ENCODE measurements at regions not wholly inside any gene's neighbourhood (a gene's known extent, or its start where the extent isn't known, plus 50 kb on each side); places are given as distances from the start of the nearest gene placed in this dataset.

DNA sequence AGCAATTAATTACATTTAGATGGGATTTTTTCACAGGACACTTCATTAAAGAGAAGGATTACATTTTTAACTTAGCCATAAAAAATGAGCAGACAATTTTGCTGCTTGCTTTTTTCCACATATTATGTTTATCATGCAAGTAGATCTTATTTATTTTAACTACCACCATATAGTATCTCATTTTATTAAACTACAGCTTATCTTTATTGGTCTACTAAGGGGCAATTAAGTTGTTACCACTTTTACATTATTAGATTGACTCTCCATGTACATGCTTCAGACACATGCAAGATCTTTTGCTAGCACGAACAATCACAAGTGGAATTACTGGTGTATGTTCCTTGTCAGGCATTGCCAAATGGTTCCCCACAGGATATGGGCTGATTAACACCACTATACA lies 99.8 kb upstream of the NFIA start:
- Histone ChIP-seq H3K4me3 (ENCODE audit: low read depth in 1 of 2, low read length in 2 of 2) (no peak overlapping the region), H3K27me3 (ENCODE audit: control insufficient read depth in 1 of 2, insufficient read depth in 2 of 2, low read length in 2 of 2) (no peaks in the 10 kb centered on the region), H3K9ac (ENCODE audit: low read length) (no peak overlapping the region), H3K9me3 (ENCODE audit: low read length) (no peaks in the 10 kb centered on the region), H3K36me3 (ENCODE audit: insufficient read depth, low read length) (no peaks in the 10 kb centered on the region), H3K4me1 (ENCODE audit: insufficient read depth, low read length) (peaks cover 13% of the 10 kb centered on the region), H3K27ac (ENCODE audit: low read depth, low read length) (no peak overlapping the region)

DNA sequence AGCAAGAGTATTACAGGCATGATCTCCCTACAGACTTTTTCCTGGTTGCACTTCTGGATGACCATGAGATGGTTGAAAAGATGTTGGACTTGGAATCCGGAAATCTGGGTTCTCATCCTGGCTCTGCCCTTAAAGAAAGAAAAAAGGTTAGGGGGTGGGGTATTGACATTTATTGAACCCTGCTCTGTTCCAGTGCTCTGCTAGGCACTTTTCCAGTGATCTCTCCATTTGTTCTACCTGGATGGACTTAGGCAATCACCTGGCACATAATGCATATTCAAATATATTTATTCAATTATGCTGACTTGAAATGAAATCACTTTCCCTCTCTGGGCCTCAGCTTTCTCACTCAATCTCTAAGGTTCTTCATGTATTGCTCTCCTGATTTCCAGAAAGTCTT lies 101.0 kb upstream of the NFIA start:
- Histone ChIP-seq H3K9me3 (ENCODE audit: low read length) (no peaks in the 10 kb centered on the region), H3K4me1 (ENCODE audit: insufficient read depth, low read length) (peaks cover 13% of the 10 kb centered on the region), H3K36me3 (ENCODE audit: insufficient read depth, low read length) (no peaks in the 10 kb centered on the region), H3K4me3 (ENCODE audit: low read depth in 1 of 2, low read length in 2 of 2) (no peak overlapping the region), H3K9ac (ENCODE audit: low read length) (no peak overlapping the region), H3K27ac (ENCODE audit: low read depth, low read length) (no peak overlapping the region), H3K27me3 (ENCODE audit: control insufficient read depth in 1 of 2, insufficient read depth in 2 of 2, low read length in 2 of 2) (no peaks in the 10 kb centered on the region)

DNA sequence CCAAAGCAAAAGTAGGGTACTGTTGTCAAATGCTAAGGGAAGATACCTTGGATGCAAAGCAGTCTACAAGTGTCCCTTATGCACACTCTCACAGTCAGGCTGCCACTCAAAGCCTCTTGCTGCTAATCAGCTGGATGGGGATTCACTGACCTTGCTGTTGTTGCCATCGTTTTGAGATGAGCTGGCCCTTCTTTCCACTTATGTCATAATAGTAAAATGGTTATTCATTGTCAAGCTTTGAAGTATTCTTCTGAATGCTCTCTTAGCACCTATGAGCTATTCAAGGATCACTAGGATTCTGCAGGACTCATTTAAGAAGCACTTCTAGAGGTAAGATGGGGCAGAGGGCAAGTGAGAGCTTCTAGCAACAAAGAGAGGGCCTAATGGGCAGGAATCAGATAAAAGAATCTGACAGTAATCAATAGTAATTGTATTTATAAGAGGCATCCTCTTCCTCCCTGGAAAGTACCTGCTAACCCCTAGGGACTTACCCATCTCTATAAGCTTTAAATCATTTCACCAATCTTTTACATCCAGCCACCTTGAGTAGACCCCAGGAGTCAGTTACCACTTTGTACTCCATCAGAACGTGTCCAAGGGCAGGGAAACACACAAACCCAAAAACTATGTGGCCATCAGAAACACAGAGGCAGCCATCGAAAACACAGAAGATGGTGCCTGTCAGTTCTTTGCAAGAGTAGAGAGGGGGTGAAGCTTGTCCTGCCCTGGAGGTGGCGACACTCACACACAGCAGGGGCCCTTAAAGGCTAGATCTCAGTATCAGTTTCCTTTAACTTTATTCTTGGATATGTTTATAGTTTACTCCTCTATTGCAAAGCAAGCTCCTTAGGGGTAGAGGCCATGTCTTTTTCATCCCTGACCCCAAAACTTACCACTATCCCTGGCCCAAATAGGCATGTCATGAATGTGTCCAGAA lies 103.7 kb upstream of the NFIA start:
- Histone ChIP-seq H3K9ac (ENCODE audit: low read length) (no peak overlapping the region), H3K36me3 (ENCODE audit: insufficient read depth, low read length) (no peaks in the 10 kb centered on the region), H3K27ac (ENCODE audit: low read depth, low read length) (no peak overlapping the region), H3K27me3 (ENCODE audit: control insufficient read depth in 1 of 2, insufficient read depth in 2 of 2, low read length in 2 of 2) (no peaks in the 10 kb centered on the region), H3K4me3 (ENCODE audit: low read depth in 1 of 2, low read length in 2 of 2) (no peak overlapping the region), H3K9me3 (ENCODE audit: low read length) (no peaks in the 10 kb centered on the region), H3K4me1 (ENCODE audit: insufficient read depth, low read length) (peaks cover 5% of the 10 kb centered on the region)

- Histone ChIP-seq H3K4me1 (ENCODE audit: insufficient read depth, low read length) (peaks cover 11% of the 10 kb centered on the region), H3K27me3 (ENCODE audit: control insufficient read depth in 1 of 2, insufficient read depth in 2 of 2, low read length in 2 of 2) (no peaks in the 10 kb centered on the region), H3K36me3 (ENCODE audit: insufficient read depth, low read length) (no peaks in the 10 kb centered on the region), H3K27ac (ENCODE audit: low read depth, low read length) (no peak overlapping the region), H3K9ac (ENCODE audit: low read length) (no peak overlapping the region), H3K4me3 (ENCODE audit: low read depth in 1 of 2, low read length in 2 of 2) (no peak overlapping the region), H3K9me3 (ENCODE audit: low read length) (no peaks in the 10 kb centered on the region)
Observed at GRCh38 chr1:60977661-60978060, 104.7 kb upstream of the NFIA start.

DNA sequence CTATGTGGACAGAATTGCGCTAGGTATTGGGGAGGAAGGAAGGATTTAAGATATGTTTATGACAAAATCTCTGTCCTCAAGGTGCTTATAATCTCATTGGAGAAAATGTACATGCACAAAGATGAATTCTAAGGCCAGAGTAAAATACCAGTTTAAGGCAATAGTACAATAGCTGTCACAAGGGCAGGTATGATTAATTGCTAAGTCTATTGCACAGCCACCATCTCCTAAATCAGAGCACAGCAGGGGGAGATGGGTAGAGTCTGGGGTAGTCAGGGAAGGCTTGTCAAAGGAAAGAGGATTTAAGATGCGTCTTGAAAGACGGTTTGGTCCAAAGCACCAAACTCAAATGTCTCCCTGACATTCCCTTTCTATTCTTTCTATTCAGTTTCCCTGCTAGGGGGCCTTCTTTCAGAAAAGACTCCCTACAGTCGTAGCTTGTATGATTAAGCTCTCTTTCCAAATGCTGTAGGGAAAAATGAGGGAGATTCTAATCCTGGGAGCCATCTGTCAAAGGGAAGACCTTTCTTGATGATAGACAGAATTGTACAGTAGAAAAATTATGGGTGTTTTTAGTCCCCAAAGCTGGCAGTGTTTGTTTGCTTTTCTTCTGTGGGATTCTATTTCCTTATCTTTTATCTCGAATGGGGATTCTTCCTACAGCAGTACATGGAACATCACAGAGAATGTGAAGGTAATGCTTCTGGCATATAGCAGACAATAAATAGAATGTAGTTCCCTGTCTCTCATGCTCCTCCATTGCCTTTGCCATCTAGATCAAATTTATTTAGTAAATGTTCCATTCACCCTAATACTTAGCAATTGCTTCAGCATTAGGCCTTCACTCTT lies 107.6 kb upstream of the NFIA start:
- Histone ChIP-seq H3K9ac (ENCODE audit: low read length) (no peak overlapping the region), H3K27me3 (ENCODE audit: control insufficient read depth in 1 of 2, insufficient read depth in 2 of 2, low read length in 2 of 2) (no peaks in the 10 kb centered on the region), H3K4me3 (ENCODE audit: low read depth in 1 of 2, low read length in 2 of 2) (no peak overlapping the region), H3K4me1 (ENCODE audit: insufficient read depth, low read length) (peaks cover 22% of the 10 kb centered on the region), H3K9me3 (ENCODE audit: low read length) (no peaks in the 10 kb centered on the region), H3K36me3 (ENCODE audit: insufficient read depth, low read length) (no peaks in the 10 kb centered on the region), H3K27ac (ENCODE audit: low read depth, low read length) (no peak overlapping the region)

DNA sequence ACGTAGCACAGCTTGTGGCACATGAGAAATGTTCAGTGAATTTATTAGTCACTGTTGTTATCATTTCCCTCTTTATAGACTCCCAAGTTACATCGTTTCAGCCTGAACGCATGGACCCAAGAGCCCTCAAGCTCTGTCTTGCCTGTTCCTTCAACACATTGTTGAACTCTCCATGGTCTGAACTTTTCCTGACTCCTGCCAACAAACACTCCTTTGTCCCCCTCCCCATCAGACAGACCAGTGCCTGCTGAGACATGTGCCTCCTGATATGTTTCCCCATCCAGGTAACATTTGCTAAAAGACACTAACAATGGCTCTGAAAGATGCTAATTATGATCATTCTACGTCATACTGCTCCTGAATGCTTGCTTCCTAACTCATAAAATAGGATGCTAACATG lies 108.7 kb upstream of the NFIA start:
- no peak overlapping the region for H3K4me3 ChIP-seq (ENCODE audit: low read depth in 1 of 2, low read length in 2 of 2)
- H3K9ac ChIP-seq (ENCODE audit: low read length) = no peak overlapping the region
- no peaks in the 10 kb centered on the region for H3K9me3 ChIP-seq (ENCODE audit: low read length)
- no peaks in the 10 kb centered on the region for H3K36me3 ChIP-seq (ENCODE audit: insufficient read depth, low read length)
- no peak overlapping the region for H3K27ac ChIP-seq (ENCODE audit: low read depth, low read length)
- H3K27me3 ChIP-seq (ENCODE audit: control insufficient read depth in 1 of 2, insufficient read depth in 2 of 2, low read length in 2 of 2) = no peaks in the 10 kb centered on the region
- peaks cover 24% of the 10 kb centered on the region for H3K4me1 ChIP-seq (ENCODE audit: insufficient read depth, low read length)

DNA sequence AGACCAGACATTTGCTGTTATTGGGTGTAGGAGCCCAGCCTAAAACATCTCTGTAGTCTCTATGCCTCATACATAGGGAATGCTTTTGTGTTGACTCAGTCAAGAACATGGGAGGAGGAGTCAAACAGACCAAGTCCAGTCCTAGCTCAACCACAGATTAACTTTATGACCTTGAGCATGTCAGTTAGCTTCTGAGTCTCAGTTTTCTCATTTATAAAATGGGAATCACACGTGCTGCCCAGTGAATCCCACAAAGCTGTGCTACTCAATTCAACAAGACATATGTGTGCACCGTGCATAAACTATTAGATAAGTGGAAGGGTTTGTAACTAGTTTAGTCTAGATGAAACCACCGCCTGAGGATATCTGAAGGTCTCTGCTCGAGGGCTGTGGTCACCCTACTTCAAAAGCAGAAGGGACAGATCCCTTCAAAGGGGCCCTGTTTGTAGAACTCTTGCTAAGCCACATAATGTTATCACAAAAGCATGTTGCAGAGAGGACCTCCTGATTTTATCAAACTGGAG lies 109.5 kb upstream of the NFIA start:
- H3K9me3 ChIP-seq (ENCODE audit: low read length) = no peaks in the 10 kb centered on the region
- no peak overlapping the region for H3K4me3 ChIP-seq (ENCODE audit: low read depth in 1 of 2, low read length in 2 of 2)
- no peak overlapping the region for H3K27ac ChIP-seq (ENCODE audit: low read depth, low read length)
- H3K4me1 ChIP-seq (ENCODE audit: insufficient read depth, low read length) = peaks cover 24% of the 10 kb centered on the region
- H3K27me3 ChIP-seq (ENCODE audit: control insufficient read depth in 1 of 2, insufficient read depth in 2 of 2, low read length in 2 of 2) = no peaks in the 10 kb centered on the region
- no peaks in the 10 kb centered on the region for H3K36me3 ChIP-seq (ENCODE audit: insufficient read depth, low read length)
- no peak overlapping the region for H3K9ac ChIP-seq (ENCODE audit: low read length)

DNA sequence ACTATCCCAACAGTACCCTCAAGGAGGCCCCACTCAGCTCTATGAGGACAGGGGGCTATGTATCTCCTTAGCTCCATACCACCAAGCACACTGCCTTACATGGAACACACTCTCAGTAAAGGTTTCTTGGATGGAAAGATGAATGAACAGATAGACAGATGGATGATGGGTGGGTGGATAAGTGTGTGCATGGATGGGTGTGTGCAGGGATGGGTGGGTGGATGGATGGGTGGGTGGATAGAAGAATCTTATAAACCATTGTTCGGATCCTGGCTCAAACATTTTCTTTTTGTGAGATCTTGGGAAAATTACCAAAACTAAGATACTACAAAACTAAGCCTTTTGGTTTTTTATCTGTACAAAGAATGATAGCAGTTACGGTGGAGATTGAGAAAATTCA lies 111.0 kb upstream of the NFIA start:
- H3K4me1 ChIP-seq (ENCODE audit: insufficient read depth, low read length) = peaks cover 24% of the 10 kb centered on the region
- H3K4me3 ChIP-seq (ENCODE audit: low read depth in 1 of 2, low read length in 2 of 2) = no peak overlapping the region
- H3K36me3 ChIP-seq (ENCODE audit: insufficient read depth, low read length) = no peaks in the 10 kb centered on the region
- no peaks in the 10 kb centered on the region for H3K9me3 ChIP-seq (ENCODE audit: low read length)
- no peak overlapping the region for H3K9ac ChIP-seq (ENCODE audit: low read length)
- H3K27me3 ChIP-seq (ENCODE audit: control insufficient read depth in 1 of 2, insufficient read depth in 2 of 2, low read length in 2 of 2) = no peaks in the 10 kb centered on the region
- no peak overlapping the region for H3K27ac ChIP-seq (ENCODE audit: low read depth, low read length)

DNA sequence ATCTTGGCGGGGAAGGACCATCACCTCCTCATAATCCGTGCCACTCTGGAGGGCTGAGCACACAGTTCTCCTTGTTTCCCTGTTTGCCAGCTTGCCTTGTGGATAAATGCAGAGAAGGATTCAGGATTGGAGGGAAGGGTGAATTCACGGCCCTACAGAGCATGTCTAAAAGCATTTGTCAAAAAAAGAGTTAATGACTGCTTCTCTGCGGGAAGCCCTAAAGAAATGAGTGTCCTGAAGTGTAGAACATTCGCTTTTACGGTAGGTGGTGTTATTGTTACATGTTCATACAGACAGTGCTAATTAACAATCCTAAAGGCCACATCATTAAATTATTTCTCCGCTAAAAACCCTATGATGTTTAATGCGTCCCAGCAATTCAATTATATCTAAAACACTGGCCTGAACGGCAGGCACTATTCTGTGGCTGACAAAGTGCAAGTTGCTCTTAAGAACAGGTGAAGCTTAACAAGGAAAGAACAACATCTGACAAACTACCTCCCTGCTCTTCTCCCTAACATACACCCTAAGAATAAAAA lies 112.3 kb upstream of the NFIA start:
- peaks cover 24% of the 10 kb centered on the region for H3K4me1 ChIP-seq (ENCODE audit: insufficient read depth, low read length)
- H3K4me3 ChIP-seq (ENCODE audit: low read depth in 1 of 2, low read length in 2 of 2) = no peak overlapping the region
- H3K9ac ChIP-seq (ENCODE audit: low read length) = no peak overlapping the region
- H3K27me3 ChIP-seq (ENCODE audit: control insufficient read depth in 1 of 2, insufficient read depth in 2 of 2, low read length in 2 of 2) = no peaks in the 10 kb centered on the region
- H3K9me3 ChIP-seq (ENCODE audit: low read length) = no peaks in the 10 kb centered on the region
- no peaks in the 10 kb centered on the region for H3K36me3 ChIP-seq (ENCODE audit: insufficient read depth, low read length)
- H3K27ac ChIP-seq (ENCODE audit: low read depth, low read length) = no peak overlapping the region

- H3K9ac ChIP-seq (ENCODE audit: low read length) = no peak overlapping the region
- no peaks in the 10 kb centered on the region for H3K27me3 ChIP-seq (ENCODE audit: control insufficient read depth in 1 of 2, insufficient read depth in 2 of 2, low read length in 2 of 2)
- peaks cover 8% of the 10 kb centered on the region for H3K4me1 ChIP-seq (ENCODE audit: insufficient read depth, low read length)
- H3K27ac ChIP-seq (ENCODE audit: low read depth, low read length) = no peak overlapping the region
- no peaks in the 10 kb centered on the region for H3K9me3 ChIP-seq (ENCODE audit: low read length)
- no peak overlapping the region for H3K4me3 ChIP-seq (ENCODE audit: low read depth in 1 of 2, low read length in 2 of 2)
- no peaks in the 10 kb centered on the region for H3K36me3 ChIP-seq (ENCODE audit: insufficient read depth, low read length)
Observed at GRCh38 chr1:60965280-60965854, 117.0 kb upstream of the NFIA start.
